HG03095 (cell line): ENCODE measurements at regions not wholly inside any gene's neighbourhood (a gene's known extent, or its start where the extent isn't known, plus 50 kb on each side); places are given as distances from the start of the nearest gene placed in this dataset.
"Not testable (repeated sequence)": the region's sequence is repeated elsewhere in the genome, so short reads cannot be mapped to it uniquely, and the experiment has no call there.

Experiments used
- ATAC-seq: cut with Tn5 transposase; IDR thresholded peaks from one replicate; pipeline ENCODE4 v1.9.1; 2021; ENCODE audit warnings: moderate library complexity; ENCODE audit not compliant: unreplicated experiment

DNA sequence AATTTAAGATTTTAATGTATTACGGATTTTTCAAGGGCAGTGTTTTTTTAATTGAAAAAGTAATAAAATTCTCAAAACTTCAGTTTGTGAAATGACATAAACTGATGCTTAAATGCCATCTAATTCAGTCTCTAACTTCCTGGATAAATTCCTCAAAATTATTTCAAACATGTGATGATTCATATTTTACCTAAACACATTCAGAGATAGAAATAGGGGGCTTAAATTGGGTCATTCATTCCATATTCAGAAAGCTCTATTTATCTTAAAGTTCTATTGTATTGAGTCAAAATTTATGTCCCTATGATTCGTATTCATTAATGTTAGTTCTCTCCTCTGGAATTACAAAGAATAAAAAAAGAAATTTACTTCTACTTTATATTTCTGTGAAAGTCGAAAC, 713.6 kb upstream of the CHRM3 start:
- no peak for ATAC-seq

DNA sequence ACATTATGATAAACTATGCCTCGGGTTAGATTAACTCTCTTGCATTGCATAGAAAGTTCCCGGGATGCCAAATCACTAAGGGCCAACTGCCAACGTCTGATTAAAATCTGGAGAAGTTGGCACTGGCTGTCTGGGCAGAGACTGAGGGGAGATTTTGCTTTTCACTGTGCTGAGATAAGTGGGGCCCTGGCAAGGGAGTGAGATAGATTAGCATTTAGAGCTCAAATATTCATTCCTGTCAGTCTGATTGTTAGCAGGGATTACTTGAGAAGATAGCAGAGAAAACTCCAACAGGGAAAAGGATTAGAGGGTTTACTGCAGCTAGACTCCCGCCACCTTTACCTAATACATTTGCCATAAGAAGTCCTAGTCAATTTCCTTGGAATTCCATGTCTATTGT, 714.1 kb upstream of the CHRM3 start:
- ATAC-seq, result no peak

DNA sequence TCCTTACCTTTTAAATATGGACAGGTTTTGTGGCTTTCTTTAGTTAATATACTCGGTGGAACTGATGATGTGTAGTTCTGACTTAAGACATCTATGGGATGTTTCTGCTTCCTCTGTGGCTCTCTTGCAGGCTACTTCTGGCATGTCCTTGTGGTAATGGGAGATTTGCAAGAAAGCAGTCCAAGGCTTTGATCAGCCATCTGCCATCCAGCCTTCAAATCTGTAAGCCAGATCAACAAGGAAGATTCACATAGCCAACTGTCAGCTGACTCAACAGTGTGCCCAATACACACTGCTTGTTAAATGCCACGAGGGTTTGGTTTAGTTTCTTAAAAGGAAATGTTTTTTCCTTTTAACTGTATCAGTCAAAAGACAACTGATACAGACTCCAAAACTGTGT, 722.2 kb upstream of the CHRM3 start:
- ATAC-seq, result no peak

DNA sequence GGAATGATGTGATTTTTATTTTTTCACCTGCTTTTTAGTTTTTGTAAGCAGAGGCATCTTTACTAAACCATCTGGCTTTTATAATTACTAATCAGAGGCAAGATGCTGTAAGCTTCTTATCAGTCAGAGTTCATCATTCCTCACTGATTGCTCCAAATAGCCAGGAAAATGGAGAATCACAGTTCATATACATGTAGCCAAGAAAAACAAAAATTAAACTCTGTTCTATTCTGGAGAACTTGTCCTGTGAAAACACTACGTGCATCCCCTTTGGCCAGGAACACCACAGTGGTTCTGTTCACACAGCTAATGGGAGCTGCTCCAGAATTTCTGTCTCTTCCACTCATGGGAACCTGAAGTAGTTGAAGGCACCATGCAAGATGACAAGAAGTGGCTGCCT, 725.5 kb upstream of the CHRM3 start:
- no peak for ATAC-seq

DNA sequence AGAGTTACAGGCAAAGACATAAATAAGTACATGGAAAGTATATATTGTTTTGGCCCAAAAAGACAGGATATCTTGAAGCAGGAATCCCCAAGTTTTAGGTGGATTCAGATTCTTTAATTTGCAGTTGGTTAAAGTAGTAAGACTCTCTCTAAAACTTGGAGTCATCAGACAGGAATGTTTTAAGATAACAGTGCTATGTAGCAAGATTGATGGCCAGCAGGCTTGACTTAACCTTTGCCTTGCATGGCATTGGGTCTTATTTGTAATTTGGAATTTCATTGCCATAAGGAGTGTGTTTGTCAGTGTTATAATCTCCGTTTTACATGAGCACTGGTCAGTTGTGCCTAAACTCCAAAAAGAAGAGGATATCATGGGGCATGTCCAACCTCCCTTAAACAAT, 727.6 kb upstream of the CHRM3 start:
- no peak for ATAC-seq

DNA sequence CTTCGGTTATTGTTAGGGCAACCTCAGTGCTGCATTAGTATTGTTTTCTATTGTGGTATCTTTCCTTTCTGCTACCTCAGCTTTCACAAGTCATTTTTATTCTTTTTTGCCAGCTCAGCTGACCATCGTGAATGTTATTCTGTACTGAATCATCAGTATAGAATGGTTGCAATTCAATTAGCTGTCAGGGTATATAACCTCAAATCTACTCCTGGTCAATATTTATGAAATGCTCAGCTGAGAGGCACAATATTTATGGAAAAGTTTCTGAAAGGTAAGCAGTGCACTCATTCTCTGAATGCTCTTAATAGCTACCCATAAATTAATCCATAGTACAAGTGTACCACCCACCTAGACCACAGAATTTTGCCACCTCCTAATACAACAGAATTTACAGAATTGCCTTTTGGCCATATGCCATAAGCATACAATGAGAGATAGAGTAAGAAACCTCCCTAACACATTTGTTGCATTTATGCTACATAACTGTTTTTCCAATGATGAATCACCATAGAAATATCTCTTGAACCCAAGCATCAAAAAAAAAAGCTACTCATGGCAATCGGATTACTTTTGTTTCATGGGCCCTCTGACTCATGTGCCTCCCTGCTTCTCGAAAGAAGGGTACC, 732.6 kb upstream of the CHRM3 start:
- ATAC-seq, result no peak

DNA sequence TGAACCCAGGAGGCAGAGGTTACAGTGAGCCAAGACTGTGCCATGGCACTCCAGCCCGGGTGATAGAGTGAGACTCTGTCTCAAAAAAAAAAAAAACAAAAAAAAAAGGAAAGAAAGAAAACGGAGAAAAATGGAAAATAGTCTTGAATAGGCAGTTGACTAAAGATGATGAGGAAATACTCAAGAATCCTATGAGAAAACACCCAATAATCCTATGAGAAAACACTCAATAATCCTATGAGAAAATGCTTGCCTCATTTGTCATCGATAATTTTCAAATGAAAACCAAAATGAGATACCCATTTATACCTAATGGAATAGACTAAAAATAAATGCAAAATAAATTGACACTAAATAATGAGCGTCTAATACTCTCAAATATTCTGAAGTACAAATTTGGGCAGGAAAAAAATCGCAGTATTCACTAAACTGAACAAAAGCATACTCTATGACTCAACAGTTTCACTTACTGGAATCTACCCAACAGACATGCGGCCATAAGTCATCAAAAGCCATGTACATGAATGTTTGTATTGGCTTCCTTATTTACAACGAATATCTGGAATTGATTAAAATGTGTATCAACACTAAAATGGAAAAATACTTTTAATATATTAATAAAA, 733.9 kb upstream of the CHRM3 start:
- no peak for ATAC-seq

DNA sequence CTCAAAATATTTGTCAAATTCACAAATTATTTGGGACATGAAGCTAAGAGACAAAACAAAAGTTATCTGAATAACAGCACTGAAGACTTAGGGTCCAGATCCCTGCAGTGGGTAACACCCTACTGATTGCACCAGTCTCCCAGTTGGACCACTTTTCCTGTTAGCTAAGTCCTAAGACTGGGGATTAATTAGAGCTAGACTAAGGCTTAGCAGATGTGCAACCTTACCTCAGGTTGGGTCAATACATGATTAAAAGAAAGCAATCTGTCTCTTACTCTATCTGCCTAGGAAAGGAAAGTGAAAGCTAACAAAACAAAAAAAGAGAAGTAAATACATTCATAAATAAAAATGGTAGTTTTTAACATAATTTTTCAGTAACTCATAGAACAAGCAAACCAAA, 737.2 kb upstream of the CHRM3 start:
- no peak for ATAC-seq

DNA sequence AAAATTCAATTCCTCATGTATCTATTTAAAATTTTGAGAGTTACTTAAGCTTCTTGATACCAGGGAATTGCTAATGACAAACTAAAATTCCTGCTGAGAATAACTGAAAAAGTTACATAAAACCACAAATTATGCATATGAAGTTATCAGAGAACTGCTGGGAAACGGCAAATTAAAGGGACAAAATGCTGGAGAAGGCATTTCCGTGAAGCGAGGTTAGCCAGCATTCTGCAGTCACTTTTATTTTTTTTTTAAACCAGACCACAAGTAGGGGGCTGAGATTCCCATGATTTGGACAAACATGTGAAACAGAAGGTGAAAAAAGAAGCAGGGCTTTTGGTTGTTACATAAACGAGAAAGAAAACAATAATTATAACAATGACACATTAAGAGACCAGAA, 737.6 kb upstream of the CHRM3 start:
- no peak for ATAC-seq

DNA sequence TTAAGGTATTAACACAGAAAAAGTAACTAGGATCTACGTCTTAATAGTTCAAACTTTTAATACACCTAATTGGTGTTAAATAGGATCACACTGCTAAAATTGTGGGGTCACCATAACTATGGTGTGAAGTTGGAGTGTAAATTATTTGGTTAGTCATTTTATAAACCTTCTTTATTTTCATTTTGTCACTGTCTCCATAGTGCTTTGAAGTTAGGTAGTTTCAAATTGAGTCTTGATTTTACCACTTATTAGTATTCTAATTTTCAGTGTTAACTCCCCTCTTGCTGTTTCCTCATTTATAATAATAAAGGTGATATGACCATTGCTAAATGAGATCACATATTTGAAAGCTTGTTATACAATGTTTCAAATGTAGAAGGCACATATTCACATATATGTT, 738.1 kb upstream of the CHRM3 start:
- ATAC-seq, result no peak

DNA sequence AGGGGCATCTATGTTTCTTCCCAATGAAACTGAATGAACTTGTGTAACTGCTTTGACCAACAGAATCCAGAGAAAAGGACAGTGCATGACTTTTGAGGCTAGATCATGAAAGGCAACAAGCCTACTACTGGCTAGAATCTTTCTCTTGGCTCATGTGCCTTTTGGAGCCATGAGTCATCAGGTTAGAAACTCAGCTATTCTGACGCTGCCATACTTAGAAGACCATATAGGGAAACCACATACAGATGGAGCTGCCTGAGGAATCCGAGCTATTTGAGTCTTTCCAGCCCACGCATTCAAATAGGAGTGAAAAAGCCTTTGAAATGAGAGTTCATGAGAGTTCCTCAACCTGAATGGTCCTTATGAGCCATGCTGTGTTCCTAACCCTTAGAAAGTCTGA, 738.5 kb upstream of the CHRM3 start:
- no peak for ATAC-seq

DNA sequence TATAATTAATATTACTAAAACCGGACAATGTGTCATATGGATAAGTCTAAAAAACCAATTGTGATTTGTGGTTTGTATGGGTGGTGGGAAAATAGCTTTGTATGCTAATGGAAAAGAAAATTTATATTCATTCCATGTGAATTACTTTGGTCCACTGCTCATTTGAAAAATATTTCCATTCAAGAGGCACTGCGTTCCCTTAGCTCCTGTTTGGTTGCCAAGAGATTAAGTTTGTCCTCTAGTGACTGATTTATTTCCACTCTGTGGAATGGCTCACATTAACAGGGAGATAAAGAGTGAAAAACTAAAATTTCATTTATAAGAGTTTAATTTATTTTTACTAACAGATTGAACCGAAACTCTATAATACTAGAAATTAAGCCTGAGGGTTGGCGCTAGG, 744.1 kb upstream of the CHRM3 start:
- no peak for ATAC-seq

DNA sequence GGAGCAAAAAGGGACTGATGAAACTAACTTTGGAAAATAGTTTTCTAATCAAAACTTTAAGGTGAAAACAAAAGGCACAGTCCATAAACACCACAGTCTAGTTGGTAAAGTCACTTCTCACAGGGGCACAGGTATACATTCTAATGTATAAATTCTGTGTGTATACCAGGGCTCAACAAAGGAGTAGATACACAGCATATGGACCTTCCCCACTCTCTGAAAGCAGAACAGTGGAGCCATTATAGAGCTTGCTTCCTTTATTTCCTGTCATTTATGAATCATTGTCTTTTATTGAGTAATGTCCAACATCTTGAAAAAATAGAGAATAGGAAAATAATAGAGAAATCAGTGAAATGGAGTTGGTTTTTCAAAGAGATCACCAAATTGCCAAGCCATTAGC, 746.5 kb upstream of the CHRM3 start:
- no peak for ATAC-seq

DNA sequence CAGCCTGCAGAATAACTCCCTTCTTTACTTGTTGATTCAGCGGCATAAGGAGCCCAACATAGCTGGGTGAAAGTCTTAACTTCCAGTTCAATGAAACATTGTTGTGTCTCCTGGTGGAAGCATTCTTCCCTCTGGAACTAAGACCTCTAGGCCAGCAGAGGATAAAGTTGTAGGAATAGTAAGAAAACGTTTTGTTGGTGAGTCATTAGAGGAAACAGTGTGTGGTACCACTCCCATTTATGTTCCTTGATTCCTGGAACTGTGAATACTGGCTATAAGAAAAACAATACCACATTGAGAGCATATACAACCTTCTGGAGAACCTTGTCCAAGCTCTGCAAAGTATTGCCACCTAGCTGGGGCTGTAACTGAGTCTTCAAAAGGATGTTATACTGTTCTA, 737.4 kb upstream of the ZP4 start:
- no peak for ATAC-seq

DNA sequence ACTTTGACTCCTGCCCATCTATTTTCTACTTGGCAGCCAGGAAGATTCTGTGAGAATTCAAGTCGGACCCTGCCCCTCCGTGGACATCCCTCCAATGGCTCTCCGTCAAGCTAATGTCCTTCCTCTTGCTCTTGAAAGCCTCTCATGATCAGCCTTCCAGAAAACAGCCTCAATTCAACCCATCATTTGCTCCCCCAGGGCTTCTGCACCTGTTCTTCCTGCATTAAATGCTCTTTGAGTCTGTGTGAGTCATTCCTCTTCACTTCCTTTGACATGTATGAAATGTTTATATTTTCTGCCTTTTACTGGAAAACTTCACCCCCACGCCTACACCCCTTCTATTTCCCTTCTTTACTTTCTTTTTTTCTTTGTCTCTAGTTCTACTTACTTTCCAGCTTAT, 734.1 kb upstream of the ZP4 start:
- no peak for ATAC-seq

DNA sequence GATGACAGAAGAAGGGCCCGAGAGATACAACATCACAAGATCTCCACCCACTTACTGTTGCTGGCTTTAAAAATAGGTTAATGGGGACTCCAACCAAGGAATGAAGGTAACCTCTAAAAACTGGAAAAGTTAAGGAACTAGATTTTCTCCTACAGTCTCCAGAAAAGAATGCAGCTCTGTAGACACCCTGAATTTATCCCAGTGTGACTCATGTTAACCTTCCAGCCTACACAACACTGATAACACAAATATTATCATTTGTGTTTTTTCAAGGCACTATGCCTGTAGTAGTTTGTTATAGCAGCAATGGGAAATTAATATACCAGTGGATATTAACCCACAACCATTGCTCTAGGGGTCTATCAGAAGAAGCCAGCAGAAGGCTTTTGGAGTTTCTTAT, 730.7 kb upstream of the ZP4 start:
- no peak for ATAC-seq

DNA sequence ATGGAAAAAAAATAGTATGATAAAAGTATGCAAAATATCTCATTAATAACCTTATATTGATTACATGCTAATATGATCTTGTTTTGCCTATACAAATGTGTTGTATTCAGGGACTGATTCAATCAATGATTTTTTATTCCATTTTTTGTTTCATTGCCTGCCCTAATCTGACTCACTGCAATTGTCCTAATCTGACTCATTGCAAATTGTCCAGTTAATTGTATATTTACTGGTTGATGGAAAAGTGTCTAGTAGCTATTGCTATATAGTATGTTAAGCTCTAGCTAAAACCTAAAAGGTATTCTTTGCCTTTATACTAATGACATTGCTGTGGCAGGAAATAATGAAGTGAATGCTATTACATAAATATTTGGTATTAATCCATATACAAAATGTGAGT, 728.9 kb upstream of the ZP4 start:
- no peak for ATAC-seq

DNA sequence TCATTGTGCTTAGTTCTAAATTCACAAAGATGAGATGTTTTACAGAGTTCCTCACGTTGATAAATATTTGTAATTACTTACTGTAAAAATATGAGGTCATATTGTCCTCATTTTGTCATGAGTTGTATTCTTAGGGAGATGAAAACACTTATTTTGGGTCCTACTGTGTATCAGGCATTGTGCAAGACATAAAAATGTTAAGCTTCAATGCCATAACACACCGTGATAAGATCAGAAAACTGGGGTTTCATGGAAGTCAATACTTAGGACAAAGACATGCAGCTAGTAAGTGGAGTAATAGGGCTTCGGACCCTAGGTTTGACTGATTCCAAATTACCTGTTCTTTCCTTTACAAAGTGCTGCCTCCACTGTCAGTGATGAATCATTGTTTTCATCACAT, 720.7 kb upstream of the ZP4 start:
- ATAC-seq, result no peak

DNA sequence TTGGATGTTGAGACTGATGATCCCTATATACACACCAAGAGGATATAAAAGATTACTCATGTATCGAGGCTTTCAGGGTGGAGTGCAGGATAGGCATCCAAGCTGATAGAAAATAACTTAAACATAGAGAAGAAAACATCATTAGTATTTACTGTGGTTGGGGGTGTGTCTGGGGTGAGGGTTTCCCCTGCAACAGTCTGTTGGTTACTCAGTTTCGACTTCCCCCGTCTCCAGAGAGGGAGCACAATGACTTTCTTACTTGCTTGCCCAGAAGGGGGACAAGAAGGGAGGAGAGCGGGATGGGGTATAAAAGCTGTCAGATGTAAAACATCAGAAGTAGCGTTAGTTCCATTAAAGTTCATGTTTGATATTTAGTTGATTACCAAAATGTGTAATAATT, 717.4 kb upstream of the ZP4 start:
- ATAC-seq, result no peak

DNA sequence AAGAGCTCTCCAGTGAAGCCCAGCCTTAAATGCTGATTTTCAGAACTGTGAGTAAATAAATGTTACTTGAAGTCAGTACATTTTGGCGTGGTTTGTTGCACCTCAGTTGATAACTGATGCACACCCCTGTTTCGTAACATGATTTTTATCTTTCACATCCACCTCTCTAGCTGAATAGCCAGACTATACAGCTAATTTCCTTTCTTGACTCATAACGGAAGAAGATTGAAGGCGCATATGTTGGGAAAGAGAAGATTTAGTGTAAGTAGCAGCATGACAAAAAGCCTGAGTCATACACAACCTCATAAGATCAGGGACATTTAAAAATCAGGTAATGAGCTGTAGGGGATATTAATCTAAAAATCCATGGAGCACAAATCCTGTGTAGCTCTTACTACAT, 716.2 kb upstream of the ZP4 start:
- ATAC-seq, result no peak

DNA sequence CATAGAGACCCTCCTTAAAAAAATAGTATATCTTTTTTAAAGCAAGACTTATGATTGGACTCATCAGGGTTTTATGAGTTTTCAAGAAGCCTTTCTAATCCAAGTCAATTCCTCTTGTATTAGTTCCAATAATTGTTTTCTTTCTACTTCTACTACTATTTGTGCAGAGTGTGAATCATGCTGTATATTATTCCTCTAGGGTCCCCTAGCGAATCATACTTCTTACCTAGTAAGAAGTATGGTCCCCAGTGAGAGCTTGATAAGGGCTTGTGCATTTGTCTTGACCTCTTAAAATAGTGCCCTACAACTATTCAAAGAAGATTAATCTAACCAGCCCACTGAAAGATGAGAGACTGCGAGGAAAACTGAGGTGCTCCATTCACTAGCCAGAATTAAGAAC, 715.7 kb upstream of the ZP4 start:
- ATAC-seq, result no peak

DNA sequence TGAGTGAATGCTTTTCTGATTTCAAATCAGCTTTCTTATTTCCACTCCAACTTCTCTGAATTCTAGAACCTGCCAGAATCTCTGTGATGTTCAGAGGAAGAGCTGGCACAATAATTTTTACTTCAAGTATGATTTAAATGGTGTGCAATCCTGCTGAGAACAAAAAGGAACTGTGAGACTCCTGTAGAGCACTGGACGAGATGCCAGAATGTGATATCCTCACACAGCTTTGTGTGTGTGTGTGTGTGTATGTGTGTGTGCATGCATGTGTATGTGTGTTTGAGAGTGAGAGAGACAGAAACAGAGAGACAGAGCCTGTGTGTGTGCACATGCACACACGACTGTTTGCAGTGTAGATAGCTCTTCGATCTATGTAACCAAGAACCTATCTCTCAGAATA, 713.6 kb upstream of the ZP4 start:
- no peak for ATAC-seq

DNA sequence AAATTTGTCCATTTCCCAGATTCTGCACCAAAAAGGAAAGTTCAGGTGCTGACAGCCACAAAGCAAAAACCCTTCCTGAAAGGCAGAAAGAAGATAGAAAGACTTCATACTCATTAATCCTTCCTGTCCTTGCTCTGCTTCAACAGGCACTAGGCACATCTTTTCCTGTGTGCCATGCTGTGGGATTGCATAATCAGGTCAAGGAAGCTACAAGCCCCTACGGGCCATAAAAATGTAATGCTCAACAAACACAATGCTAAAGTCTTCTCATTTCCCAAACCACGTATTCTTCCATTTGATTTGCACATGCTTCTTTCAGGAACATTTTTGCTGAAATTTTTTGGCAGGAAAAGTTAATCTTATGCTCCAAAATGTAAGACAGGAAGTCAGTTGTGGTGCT, 710.9 kb upstream of the ZP4 start:
- ATAC-seq, result not testable (repeated sequence)
